ENCODE measurements at regions not wholly inside any gene's neighbourhood (a gene's known extent, or its start where the extent isn't known, plus 50 kb on each side); places are given as distances from the start of the nearest gene placed in this dataset.
"Not testable (repeated sequence)": the region's sequence is repeated elsewhere in the genome, so short reads cannot be mapped to it uniquely, and the experiment has no call there.

GRCh38 chr4:103499094-103499493 is 220.7 kb downstream of the TACR3 start:
- no peak for DNase-seq (ENCODE audit: low spot score)

GRCh38 chr4:103498161-103499070 is 221.4 kb downstream of the TACR3 start:
- DNase-seq (ENCODE audit: low spot score), result no peak

- no peak for DNase-seq (ENCODE audit: low spot score)
These were observed 222.1 kb downstream of the TACR3 start for GRCh38 chr4:103497692-103498091.

GRCh38 chr4:103496800-103497199 is 223.0 kb downstream of the TACR3 start:
- DNase-seq (ENCODE audit: low spot score), result no peak

- DNase-seq (ENCODE audit: low spot score), result no peak
These were observed 226.2 kb downstream of the TACR3 start for GRCh38 chr4:103493450-103494159.

- not testable (repeated sequence) for DNase-seq (ENCODE audit: low spot score)
These were observed 234.5 kb downstream of the TACR3 start for GRCh38 chr4:103485296-103485695.

- no peak for DNase-seq (ENCODE audit: low spot score)
These were observed 235.3 kb downstream of the TACR3 start for GRCh38 chr4:103484521-103484920.

- no peak for DNase-seq (ENCODE audit: low spot score)
These were observed 236.9 kb downstream of the TACR3 start for GRCh38 chr4:103482893-103483292.

- DNase-seq (ENCODE audit: low spot score), result no peak
These were observed 237.3 kb downstream of the TACR3 start for GRCh38 chr4:103482471-103482870.

- DNase-seq (ENCODE audit: low spot score), result no peak
These were observed 241.1 kb downstream of the TACR3 start for GRCh38 chr4:103478734-103479133.

- DNase-seq (ENCODE audit: low spot score), result no peak
These were observed 241.6 kb downstream of the TACR3 start for GRCh38 chr4:103478210-103478609.

GRCh38 chr4:103457566-103457965 is 259.4 kb upstream of the CENPE start:
- DNase-seq (ENCODE audit: low spot score), result peak; percentile 48

- DNase-seq (ENCODE audit: low spot score), result no peak
These were observed 253.2 kb upstream of the CENPE start for GRCh38 chr4:103451341-103451740.

- DNase-seq (ENCODE audit: low spot score), result no peak
These were observed 252.6 kb upstream of the CENPE start for GRCh38 chr4:103450693-103451092.

- DNase-seq (ENCODE audit: low spot score), result no peak
These were observed 251.3 kb upstream of the CENPE start for GRCh38 chr4:103449296-103450023.

- no peak for DNase-seq (ENCODE audit: low spot score)
These were observed 247.2 kb upstream of the CENPE start for GRCh38 chr4:103445377-103445776.

- DNase-seq (ENCODE audit: low spot score), result peak; percentile 58
These were observed 245.2 kb upstream of the CENPE start for GRCh38 chr4:103443324-103443723.

- DNase-seq (ENCODE audit: low spot score), result no peak
These were observed 231.1 kb upstream of the CENPE start for GRCh38 chr4:103429283-103429682.

GRCh38 chr4:103425406-103425805 is 227.3 kb upstream of the CENPE start:
- no peak for DNase-seq (ENCODE audit: low spot score)

- DNase-seq (ENCODE audit: low spot score), result no peak
These were observed 226.7 kb upstream of the CENPE start for GRCh38 chr4:103424853-103425252.

GRCh38 chr4:103423261-103423660 is 225.1 kb upstream of the CENPE start:
- no peak for DNase-seq (ENCODE audit: low spot score)

GRCh38 chr4:103422467-103423219 is 224.5 kb upstream of the CENPE start:
- DNase-seq (ENCODE audit: low spot score), result no peak
